Caco-2 (cell line): ENCODE measurements at regions not wholly inside any gene's neighbourhood (a gene's known extent, or its start where the extent isn't known, plus 50 kb on each side); places are given as distances from the start of the nearest gene placed in this dataset.

ENCODE experiments used
- BruUV-seq: library from RNA; stranded (reverse); fragments of 400-500 nt; replicated peaks from 2 replicates; lab custom pipeline; 2021; lab: Mats Ljungman, UMichigan
- CTCF ChIA-PET: fragments of 300-600 bp; sonication (Branson Sonifier 250); formaldehyde crosslinking; loops from one replicate; lab custom pipeline; 2022; ENCODE audit warnings: antibody characterized with exemption; lab: Charles Lee
- POLR2A ChIA-PET: fragments of 300-600 bp; sonication (Branson Sonifier 250); formaldehyde crosslinking; loops from one replicate; lab custom pipeline; 2022; ENCODE audit warnings: antibody characterized with exemption; lab: Charles Lee
- DNase-seq, 2 experiments: peaks; one replicate each; pipeline versions ENCODE4 v3.0.0 to v3.0.0-alpha.2; 2020 to 2022
- H3K27me3 ChIP-seq: replicated peaks from 2 replicates; pipeline ENCODE4 v1.6.0; 2011; ENCODE audit warnings: low read length; ENCODE audit not compliant: control insufficient read depth, insufficient read depth
- H3K36me3 ChIP-seq: 2 replicates; pipeline ENCODE4 v1.5.1; 2011; ENCODE audit warnings: low read length; ENCODE audit not compliant: control insufficient read depth, insufficient read depth
- H3K4me1 ChIP-seq: fragments of 250-450 bp; sonication (Bioruptor Pico); 2 replicates; pipeline ENCODE4 v1.5.1; 2020; ENCODE audit warnings: mild to moderate bottlenecking
- H3K4me3 ChIP-seq: 2 replicates; pipeline ENCODE4 v1.5.1; 2011; ENCODE audit warnings: low read depth, mild to moderate bottlenecking, control low read depth, low read length
- H3K9me3 ChIP-seq: fragments of 250-450 bp; sonication (Bioruptor Pico); 2 replicates; pipeline ENCODE4 v1.5.1; 2020; ENCODE audit warnings: mild to moderate bottlenecking, moderate library complexity
- H3K27ac Mint-ChIP-seq: one replicate; pipeline ENCODE4 v1.8.0; 2022; ENCODE audit warnings: mixed read lengths; ENCODE audit not compliant: unreplicated experiment
- H3K27me3 Mint-ChIP-seq: one replicate; pipeline ENCODE4 v1.8.0; 2022; ENCODE audit warnings: mixed read lengths; ENCODE audit not compliant: insufficient read depth, unreplicated experiment
- H3K36me3 Mint-ChIP-seq: one replicate; pipeline ENCODE4 v1.8.0; 2022; ENCODE audit warnings: mild to moderate bottlenecking, mixed read lengths; ENCODE audit not compliant: insufficient read depth, unreplicated experiment
- H3K4me1 Mint-ChIP-seq: one replicate; pipeline ENCODE4 v1.8.0; 2022; ENCODE audit warnings: low read depth, mixed read lengths; ENCODE audit not compliant: unreplicated experiment
- H3K4me3 Mint-ChIP-seq: one replicate; pipeline ENCODE4 v1.8.0; 2022; ENCODE audit warnings: mild to moderate bottlenecking, moderate library complexity, mixed read lengths; ENCODE audit not compliant: unreplicated experiment
- H3K9me3 Mint-ChIP-seq: one replicate; pipeline ENCODE4 v1.8.0; 2022; ENCODE audit warnings: mixed read lengths; ENCODE audit not compliant: unreplicated experiment
- CTCF ChIP-seq, 2 experiments: fragments of 200-600 bp in 1 of 2; IDR thresholded peaks; 1 replicate in 1 of 2; 2 replicates in 1 of 2; pipeline versions ENCODE4 v1.5.1 to v1.8.0; 2011 to 2022; ENCODE audit warnings: antibody characterized with exemption in 1 of 2, control low read depth in 1 of 2, inconsistent platforms in 1 of 2, low read depth in 1 of 2, low read length in 1 of 2, mild to moderate bottlenecking in 1 of 2, moderate library complexity in 1 of 2; ENCODE audit not compliant: insufficient read depth in 1 of 2, severe bottlenecking in 1 of 2, unreplicated experiment in 1 of 2
- intact Hi-C: fragments of 100-400 bp; cut with micrococcal nuclease; formaldehyde crosslinking; loops from one replicate; pipeline ENCODE4 v1.10.0; 2022; ENCODE audit not compliant: unreplicated experiment

- no peak overlapping the region for H3K4me3 ChIP-seq
- no peaks in the 10 kb centered on the region for H3K27me3 ChIP-seq
- CTCF ChIA-PET = no interaction called here
- H3K36me3 ChIP-seq = no peaks in the 10 kb centered on the region
- no peaks in the 10 kb centered on the region for H3K4me1 ChIP-seq
- POLR2A ChIA-PET = no interaction called here
- H3K27me3 Mint-ChIP-seq = no peaks in the 10 kb centered on the region
- H3K4me1 Mint-ChIP-seq = no peaks in the 10 kb centered on the region
- no peak overlapping the region for H3K27ac Mint-ChIP-seq
- no peak for TF ChIP-seq CTCF (IDR thresholded peaks at IDR 0.05; ENCODE audit: insufficient read depth in 1 of 2, low read depth in 1 of 2, low read length in 1 of 2, severe bottlenecking in 1 of 2, unreplicated experiment in 1 of 2)
- DNase-seq = no peak
- H3K4me3 Mint-ChIP-seq = no peak overlapping the region
- no peaks in the 10 kb centered on the region for H3K36me3 Mint-ChIP-seq
- peaks cover 11% of the 10 kb centered on the region for H3K9me3 Mint-ChIP-seq
- no peaks in the 10 kb centered on the region for H3K9me3 ChIP-seq
- no TSS peak for BruUV-seq
- intact Hi-C loops = no loop called here
Observed at GRCh38 chr18:78915446-78916008, 64.1 kb upstream of the SALL3 start.

- Histone ChIP-seq H3K4me1 (no peaks in the 10 kb centered on the region), H3K9me3 (no peaks in the 10 kb centered on the region), H3K36me3 (no peaks in the 10 kb centered on the region), H3K27me3 (no peaks in the 10 kb centered on the region), H3K4me3 (no peak overlapping the region)
- no peaks in the 10 kb centered on the region for H3K36me3 Mint-ChIP-seq
- CTCF ChIA-PET = no interaction called here
- peaks cover 11% of the 10 kb centered on the region for H3K9me3 Mint-ChIP-seq
- no peak overlapping the region for H3K27ac Mint-ChIP-seq
- no peaks in the 10 kb centered on the region for H3K4me1 Mint-ChIP-seq
- H3K27me3 Mint-ChIP-seq = no peaks in the 10 kb centered on the region
- TF ChIP-seq CTCF (IDR thresholded peaks at IDR 0.05; ENCODE audit: insufficient read depth in 1 of 2, low read depth in 1 of 2, low read length in 1 of 2, severe bottlenecking in 1 of 2, unreplicated experiment in 1 of 2) = no peak
- H3K4me3 Mint-ChIP-seq = no peak overlapping the region
- intact Hi-C loops = no loop called here
- no peak for DNase-seq
- no TSS peak for BruUV-seq
- POLR2A ChIA-PET = no interaction called here
Observed at GRCh38 chr18:78918707-78919106, 60.9 kb upstream of the SALL3 start.

GRCh38 chr18:78919956-78920355, 59.7 kb upstream of the SALL3 start:
- H3K27me3 ChIP-seq = no peaks in the 10 kb centered on the region
- no peak overlapping the region for H3K4me3 Mint-ChIP-seq
- H3K36me3 Mint-ChIP-seq = no peaks in the 10 kb centered on the region
- H3K27ac Mint-ChIP-seq = no peak overlapping the region
- intact Hi-C loops = no loop called here
- POLR2A ChIA-PET = no interaction called here
- DNase-seq = no peak
- no peak for TF ChIP-seq CTCF (IDR thresholded peaks at IDR 0.05; ENCODE audit: insufficient read depth in 1 of 2, low read depth in 1 of 2, low read length in 1 of 2, severe bottlenecking in 1 of 2, unreplicated experiment in 1 of 2)
- H3K4me1 Mint-ChIP-seq = no peaks in the 10 kb centered on the region
- peaks cover 11% of the 10 kb centered on the region for H3K9me3 Mint-ChIP-seq
- no peak overlapping the region for H3K4me3 ChIP-seq
- no peaks in the 10 kb centered on the region for H3K4me1 ChIP-seq
- no peaks in the 10 kb centered on the region for H3K9me3 ChIP-seq
- BruUV-seq = no TSS peak
- no peaks in the 10 kb centered on the region for H3K36me3 ChIP-seq
- H3K27me3 Mint-ChIP-seq = no peaks in the 10 kb centered on the region
- CTCF ChIA-PET = no interaction called here
